ENCODE measurements at regions not wholly inside any gene's neighbourhood (a gene's known extent, or its start where the extent isn't known, plus 50 kb on each side); places are given as distances from the start of the nearest gene placed in this dataset.

DNA sequence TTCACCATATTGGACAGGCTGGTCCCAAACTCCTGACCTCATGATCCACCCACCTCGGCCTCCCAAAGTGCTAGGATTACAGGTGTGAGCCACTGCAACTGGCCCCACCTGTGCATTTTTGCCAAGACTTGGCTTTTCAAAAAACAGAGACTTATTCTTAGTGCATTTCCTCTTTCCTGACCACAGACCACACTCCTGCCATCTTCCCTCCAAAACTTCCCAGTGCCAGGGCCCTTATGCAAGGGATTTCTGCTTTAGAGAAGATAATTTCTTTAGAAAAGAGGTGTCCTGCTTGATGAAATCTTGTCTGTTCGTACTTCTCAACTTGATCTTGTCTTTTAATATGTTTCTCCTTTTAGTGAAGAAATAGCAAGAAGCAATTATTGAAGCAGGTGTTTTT, 98.8 kb upstream of the ZNF516 start:
- Mint-ChIP-seq H3K4me1 (peaks cover 19% of the 10 kb centered on the region), H3K27ac (no peak overlapping the region), H3K36me3 (no peaks in the 10 kb centered on the region), H3K4me3 (no peak overlapping the region), H3K9me3 (no peaks in the 10 kb centered on the region), H3K27me3 (ENCODE audit: insufficient read depth, low read depth) (peaks cover 5% of the 10 kb centered on the region)
- no peak overlapping the region for H3K27ac ChIP-seq
- no peak for DNase-seq (ENCODE audit: low spot score)
- no peaks in the 10 kb centered on the region for H4K20me1 ChIP-seq (ENCODE audit: low read depth)
- H3K27me3 ChIP-seq, result no peaks in the 10 kb centered on the region
- peaks cover 7% of the 10 kb centered on the region for H3K4me1 ChIP-seq
- no peak overlapping the region for H3K9ac ChIP-seq
- TF ChIP-seq EZH2 (IDR thresholded peaks at IDR 0.05), result no peak
- TF ChIP-seq EZH2phosphoT487 (IDR thresholded peaks at IDR 0.05), result no peak
- TF ChIP-seq, protein P1, sequence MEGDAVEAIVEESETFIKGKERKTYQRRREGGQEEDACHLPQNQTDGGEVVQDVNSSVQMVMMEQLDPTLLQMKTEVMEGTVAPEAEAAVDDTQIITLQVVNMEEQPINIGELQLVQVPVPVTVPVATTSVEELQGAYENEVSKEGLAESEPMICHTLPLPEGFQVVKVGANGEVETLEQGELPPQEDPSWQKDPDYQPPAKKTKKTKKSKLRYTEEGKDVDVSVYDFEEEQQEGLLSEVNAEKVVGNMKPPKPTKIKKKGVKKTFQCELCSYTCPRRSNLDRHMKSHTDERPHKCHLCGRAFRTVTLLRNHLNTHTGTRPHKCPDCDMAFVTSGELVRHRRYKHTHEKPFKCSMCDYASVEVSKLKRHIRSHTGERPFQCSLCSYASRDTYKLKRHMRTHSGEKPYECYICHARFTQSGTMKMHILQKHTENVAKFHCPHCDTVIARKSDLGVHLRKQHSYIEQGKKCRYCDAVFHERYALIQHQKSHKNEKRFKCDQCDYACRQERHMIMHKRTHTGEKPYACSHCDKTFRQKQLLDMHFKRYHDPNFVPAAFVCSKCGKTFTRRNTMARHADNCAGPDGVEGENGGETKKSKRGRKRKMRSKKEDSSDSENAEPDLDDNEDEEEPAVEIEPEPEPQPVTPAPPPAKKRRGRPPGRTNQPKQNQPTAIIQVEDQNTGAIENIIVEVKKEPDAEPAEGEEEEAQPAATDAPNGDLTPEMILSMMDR (IDR thresholded peaks at IDR 0.05), result no peak
- H3F3A ChIP-seq (ENCODE audit: low read depth), result no peaks in the 10 kb centered on the region
- no peaks in the 10 kb centered on the region for H3K9me3 ChIP-seq (ENCODE audit: low read depth)
- no peak overlapping the region for H2AFZ ChIP-seq (replicated peaks)
- no peaks in the 10 kb centered on the region for H3K36me3 ChIP-seq
- H3K4me2 ChIP-seq, result no peak overlapping the region
- no peak overlapping the region for H3K4me3 ChIP-seq
- no peaks in the 10 kb centered on the region for H3K79me2 ChIP-seq (ENCODE audit: low read depth)

DNA sequence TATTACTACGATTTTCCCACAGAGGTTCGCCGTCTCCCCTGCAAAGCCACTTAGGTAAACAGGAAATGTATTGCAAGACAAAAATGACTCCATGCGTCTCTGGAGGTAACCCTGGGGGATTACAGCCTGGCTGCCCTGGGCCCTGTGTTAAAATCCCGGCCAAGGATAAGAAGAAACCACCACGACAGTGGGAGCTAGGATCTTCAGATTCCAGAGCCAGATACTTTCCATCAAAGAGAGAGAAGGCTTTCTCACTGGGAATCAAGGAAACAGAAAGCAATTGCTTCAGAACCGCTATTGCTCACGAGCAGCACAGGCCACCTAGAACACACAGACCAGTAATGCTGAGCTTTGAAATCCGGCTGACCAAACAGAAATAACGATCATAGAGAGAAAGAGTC, 97.9 kb upstream of the ZNF516 start:
- Histone ChIP-seq H3K4me3 (no peak overlapping the region), H3K4me1 (peaks cover 16% of the 10 kb centered on the region), H3K27me3 (no peaks in the 10 kb centered on the region), H3F3A (ENCODE audit: low read depth) (no peaks in the 10 kb centered on the region), H3K9me3 (ENCODE audit: low read depth) (no peaks in the 10 kb centered on the region), H3K4me2 (no peak overlapping the region), H3K9ac (no peak overlapping the region), H3K79me2 (ENCODE audit: low read depth) (no peaks in the 10 kb centered on the region), H4K20me1 (ENCODE audit: low read depth) (no peaks in the 10 kb centered on the region), H3K36me3 (no peaks in the 10 kb centered on the region), H3K27ac (no peak overlapping the region), H2AFZ (replicated peaks) (no peak overlapping the region)
- Mint-ChIP-seq H3K4me3 (no peak overlapping the region), H3K4me1 (peaks cover 27% of the 10 kb centered on the region), H3K27ac (no peak overlapping the region), H3K9me3 (no peaks in the 10 kb centered on the region), H3K27me3 (ENCODE audit: insufficient read depth, low read depth) (peaks cover 5% of the 10 kb centered on the region), H3K36me3 (no peaks in the 10 kb centered on the region)
- TF ChIP-seq EZH2phosphoT487 (IDR thresholded peaks at IDR 0.05) (no peak), EZH2 (IDR thresholded peaks at IDR 0.05) (no peak)
- TF ChIP-seq, protein P1 (IDR thresholded peaks at IDR 0.05), result no peak
- DNase-seq (ENCODE audit: low spot score), result peak; percentile 15

DNA sequence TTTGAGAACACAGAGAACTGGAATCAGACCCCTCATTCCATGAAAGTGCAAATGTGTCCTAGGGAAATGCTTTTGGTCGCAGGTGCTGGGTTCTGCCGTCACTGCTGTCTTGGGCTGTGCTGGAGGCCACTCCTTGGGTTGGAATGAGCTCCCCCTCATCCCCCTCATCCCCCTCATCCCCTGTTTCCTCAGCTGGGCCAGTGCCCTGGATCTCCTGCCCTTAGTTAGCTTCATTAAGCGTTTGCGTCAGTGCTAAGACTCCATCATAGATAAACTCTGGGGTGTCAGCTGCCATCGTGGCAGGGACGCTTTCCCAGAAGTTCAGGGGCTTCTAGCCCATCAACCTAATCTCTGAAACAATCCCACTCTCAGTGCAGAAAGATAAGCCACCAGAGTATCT, 97.1 kb upstream of the ZNF516 start:
- H3K9me3 Mint-ChIP-seq, result no peaks in the 10 kb centered on the region
- H3K27ac Mint-ChIP-seq, result no peak overlapping the region
- Histone ChIP-seq H3K79me2 (ENCODE audit: low read depth) (no peaks in the 10 kb centered on the region), H3K4me3 (no peak overlapping the region), H3K27me3 (no peaks in the 10 kb centered on the region), H3K27ac (no peak overlapping the region), H3K9ac (no peak overlapping the region), H3K36me3 (no peaks in the 10 kb centered on the region), H4K20me1 (ENCODE audit: low read depth) (no peaks in the 10 kb centered on the region), H3K9me3 (ENCODE audit: low read depth) (no peaks in the 10 kb centered on the region), H3K4me1 (peaks cover 17% of the 10 kb centered on the region), H2AFZ (replicated peaks) (no peak overlapping the region), H3F3A (ENCODE audit: low read depth) (peaks cover 6% of the 10 kb centered on the region), H3K4me2 (no peak overlapping the region)
- no peak for DNase-seq (ENCODE audit: low spot score)
- H3K4me1 Mint-ChIP-seq, result peaks cover 29% of the 10 kb centered on the region
- H3K27me3 Mint-ChIP-seq (ENCODE audit: insufficient read depth, low read depth), result peaks cover 5% of the 10 kb centered on the region
- H3K36me3 Mint-ChIP-seq, result no peaks in the 10 kb centered on the region
- no peak overlapping the region for H3K4me3 Mint-ChIP-seq
- TF ChIP-seq EZH2phosphoT487 (IDR thresholded peaks at IDR 0.05) (no peak), EZH2 (IDR thresholded peaks at IDR 0.05) (no peak)
- TF ChIP-seq, protein P1 (IDR thresholded peaks at IDR 0.05), result no peak

Data from neural progenitor cell (in vitro differentiated cells).